Colonic mucosa (tissue), 4 donors: ENCODE measurements at regions not wholly inside any gene's neighbourhood (a gene's known extent, or its start where the extent isn't known, plus 50 kb on each side); places are given as distances from the start of the nearest gene placed in this dataset.

Source experiments
- DNase-seq: peaks from one replicate; pipeline ENCODE4 v3.0.0-alpha.2; 2020
- H3K27ac ChIP-seq: fragments of 200-600 bp; one replicate; pipeline ENCODE4 v1.8.0; 2021
- H3K27me3 ChIP-seq: fragments of 200-600 bp; one replicate; pipeline ENCODE4 v1.8.0; 2021
- H3K36me3 ChIP-seq: fragments of 200-600 bp; one replicate; pipeline ENCODE4 v1.8.0; 2021
- H3K4me1 ChIP-seq: fragments of 200-600 bp; one replicate; pipeline ENCODE4 v1.8.0; 2021; ENCODE audit warnings: mild to moderate bottlenecking
- H3K4me3 ChIP-seq: fragments of 200-600 bp; one replicate; pipeline ENCODE4 v1.8.0; 2021
- H3K9ac ChIP-seq, 2 donors: one replicate each; pipeline ENCODE4 v1.7.0; 2013; ENCODE audit warnings: control low read depth in 2 of 2, low read depth in 2 of 2, low read length in 2 of 2
- H3K9me3 ChIP-seq: fragments of 200-600 bp; one replicate; pipeline ENCODE4 v1.8.0; 2021
- CTCF ChIP-seq: fragments of 200-600 bp; IDR thresholded peaks from one replicate; pipeline ENCODE4 v1.8.0; 2022; ENCODE audit warnings: antibody characterized with exemption, mild to moderate bottlenecking
- intact Hi-C: fragments of 100-400 bp; cut with DNase I; formaldehyde crosslinking; loops from one replicate; pipeline ENCODE4 v1.14.1; 2022
- donor health status: healthy.
- donor health status: DM: no; HTN: no; CAD: no.
- donor health status: DM: no; HTN: no; CAD: no.

GRCh38 chr4:62156205-62156604, 956.1 kb downstream of the ADGRL3 start:
- no peak overlapping the region for H3K9ac ChIP-seq
- intact Hi-C loops: no loop called here
- no peak overlapping the region for H3K4me3 ChIP-seq
- H3K36me3 ChIP-seq: no peaks in the 10 kb centered on the region
- no peak overlapping the region for H3K27ac ChIP-seq
- no peaks in the 10 kb centered on the region for H3K4me1 ChIP-seq
- TF ChIP-seq CTCF: no peak
- H3K27me3 ChIP-seq: no peaks in the 10 kb centered on the region
- no peaks in the 10 kb centered on the region for H3K9me3 ChIP-seq
- DNase-seq: no peak

DNA sequence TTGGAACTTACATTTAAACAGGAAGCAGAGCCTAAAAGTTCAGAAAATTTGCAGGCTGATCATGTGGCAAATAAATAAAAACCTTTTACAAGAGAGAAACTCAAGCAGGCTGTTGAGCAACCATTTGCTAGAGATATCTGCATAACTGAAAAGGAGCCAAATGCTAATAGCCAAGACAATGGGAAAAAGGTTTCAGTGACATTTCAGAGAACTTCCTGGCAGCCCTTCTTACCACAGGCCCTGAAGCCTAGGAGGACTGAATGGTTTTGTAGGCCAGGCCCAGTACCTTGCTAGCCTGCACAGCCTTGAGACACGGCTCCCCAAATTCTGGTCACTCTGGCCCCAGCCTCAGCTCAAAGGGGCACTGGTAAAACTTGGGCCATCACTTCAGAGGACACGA, 945.1 kb downstream of the ADGRL3 start:
- Histone ChIP-seq H3K36me3 (no peaks in the 10 kb centered on the region), H3K9ac (no peak overlapping the region), H3K4me3 (no peak overlapping the region), H3K27ac (no peak overlapping the region), H3K27me3 (no peaks in the 10 kb centered on the region), H3K9me3 (no peaks in the 10 kb centered on the region), H3K4me1 (no peaks in the 10 kb centered on the region)
- intact Hi-C loops: no loop called here
- TF ChIP-seq CTCF: no peak
- no peak for DNase-seq

- intact Hi-C loops: no loop called here
- TF ChIP-seq CTCF: no peak
- Histone ChIP-seq H3K4me3 (no peak overlapping the region), H3K36me3 (no peaks in the 10 kb centered on the region), H3K9ac (no peak overlapping the region), H3K27me3 (no peaks in the 10 kb centered on the region), H3K27ac (no peak overlapping the region), H3K4me1 (no peaks in the 10 kb centered on the region), H3K9me3 (no peaks in the 10 kb centered on the region)
- no peak for DNase-seq
Observed at GRCh38 chr4:62144431-62144830, 944.3 kb downstream of the ADGRL3 start.

DNA sequence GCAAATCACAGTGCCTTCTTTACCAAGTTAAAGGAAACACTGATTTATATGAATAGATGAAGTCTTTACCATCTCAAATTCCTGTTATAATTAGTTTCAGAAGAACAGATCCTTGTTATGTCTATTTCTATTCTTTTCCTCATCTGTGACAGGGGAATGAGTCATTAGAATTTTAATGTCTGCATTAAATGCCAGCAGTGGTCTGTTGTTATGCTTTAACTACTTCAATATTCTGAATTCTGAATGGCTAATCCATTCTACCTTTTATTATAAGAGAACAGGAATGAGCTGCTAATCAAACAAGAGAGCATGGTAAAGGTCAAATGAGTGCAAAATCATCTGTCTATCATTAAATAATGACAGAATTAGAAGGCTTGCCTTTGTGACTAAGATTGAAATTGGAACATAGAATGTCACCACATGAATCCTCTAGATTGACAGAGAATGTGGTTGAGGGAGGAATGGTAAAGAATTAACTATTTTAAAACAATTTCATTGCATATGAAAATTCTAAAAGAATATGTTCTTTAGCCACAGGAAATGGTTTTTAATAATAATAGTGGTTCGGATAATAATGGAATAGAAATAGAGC, 935.5 kb downstream of the ADGRL3 start:
- no peak overlapping the region for H3K27ac ChIP-seq
- intact Hi-C loops: no loop called here
- H3K4me1 ChIP-seq: no peaks in the 10 kb centered on the region
- no peak overlapping the region for H3K4me3 ChIP-seq
- H3K27me3 ChIP-seq: no peaks in the 10 kb centered on the region
- no peaks in the 10 kb centered on the region for H3K9me3 ChIP-seq
- H3K9ac ChIP-seq: no peak overlapping the region
- H3K36me3 ChIP-seq: no peaks in the 10 kb centered on the region
- DNase-seq: no peak
- no peak for TF ChIP-seq CTCF

DNA sequence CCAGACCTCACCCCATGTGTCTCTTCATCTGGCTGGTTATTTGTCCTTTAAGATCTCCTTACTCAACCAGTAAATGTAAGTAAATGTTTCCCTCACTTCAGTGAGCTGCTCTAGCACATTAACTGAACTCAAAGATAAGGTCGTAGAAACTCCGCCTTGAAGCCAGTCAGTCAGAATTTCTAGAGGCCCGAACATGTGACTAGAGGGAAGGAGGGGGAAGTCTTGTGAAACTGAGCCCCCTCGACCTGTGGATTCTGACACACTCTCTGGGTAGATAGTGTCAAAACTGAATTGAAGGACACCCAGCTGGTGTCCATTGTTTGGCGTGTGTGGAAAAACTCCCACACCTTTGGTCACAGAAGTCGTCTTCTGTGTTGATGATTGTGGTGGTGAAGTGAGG, 933.9 kb downstream of the ADGRL3 start:
- H3K4me1 ChIP-seq: no peaks in the 10 kb centered on the region
- intact Hi-C loops: no loop called here
- no peaks in the 10 kb centered on the region for H3K27me3 ChIP-seq
- H3K9me3 ChIP-seq: no peaks in the 10 kb centered on the region
- no peak overlapping the region for H3K9ac ChIP-seq
- H3K4me3 ChIP-seq: no peak overlapping the region
- H3K27ac ChIP-seq: no peak overlapping the region
- H3K36me3 ChIP-seq: no peaks in the 10 kb centered on the region
- DNase-seq: no peak
- no peak for TF ChIP-seq CTCF
